Forelimb muscle (tissue), 1 donor: ENCODE measurements at regions not wholly inside any gene's neighbourhood (a gene's known extent, or its start where the extent isn't known, plus 50 kb on each side); places are given as distances from the start of the nearest gene placed in this dataset.
A peak's percentile ranks its signal among the peaks of the same experiment; 100 is the strongest.
"Not testable (repeated sequence)": the region's sequence is repeated elsewhere in the genome, so short reads cannot be mapped to it uniquely, and the experiment has no call there.

Source experiments
- DNase-seq: peaks from one replicate; pipeline ENCODE4 v3.0.0-alpha.2; 2013; ENCODE audit warnings: low read depth

GRCh38 chr4:158051401-158052235, 121.2 kb downstream of the GASK1B start:
- DNase-seq: no peak

DNA sequence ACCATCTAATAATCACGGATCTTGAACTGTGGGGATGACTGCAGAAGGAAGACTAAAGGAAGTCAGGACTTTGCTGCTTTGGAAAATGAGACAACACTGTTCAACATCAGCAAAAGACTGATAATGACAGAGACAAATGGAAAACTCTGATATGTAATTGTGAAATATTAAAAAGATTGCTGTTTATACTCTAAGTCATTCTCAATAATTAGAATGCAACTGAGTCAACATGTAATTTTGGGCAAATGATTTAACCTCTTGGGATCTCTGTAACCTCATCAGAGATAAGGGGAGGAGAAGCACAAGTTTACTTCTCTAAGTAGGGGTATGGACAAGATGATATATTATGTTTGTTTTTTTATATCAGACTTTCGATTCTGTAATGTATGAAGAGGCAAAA, 121.9 kb downstream of the GASK1B start:
- no peak for DNase-seq

DNA sequence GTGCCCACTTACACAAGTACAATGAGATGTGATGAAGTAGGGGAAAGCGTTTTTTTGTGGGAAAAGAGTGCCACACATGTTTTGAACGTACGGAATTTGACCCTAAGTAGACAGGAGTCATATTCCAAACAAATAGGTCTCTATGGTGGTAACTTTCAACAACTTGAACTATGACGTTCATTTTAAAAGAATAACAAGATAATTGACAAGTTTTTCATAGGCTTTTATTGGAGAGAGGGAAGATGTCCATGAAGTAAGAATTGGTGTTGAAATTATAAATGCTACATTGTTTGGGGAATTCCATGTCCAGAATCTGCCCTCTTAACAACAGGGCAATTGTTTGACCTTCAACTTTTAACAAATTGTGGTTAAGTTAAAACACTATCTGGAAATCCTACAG, 126.5 kb downstream of the GASK1B start:
- no peak for DNase-seq

DNA sequence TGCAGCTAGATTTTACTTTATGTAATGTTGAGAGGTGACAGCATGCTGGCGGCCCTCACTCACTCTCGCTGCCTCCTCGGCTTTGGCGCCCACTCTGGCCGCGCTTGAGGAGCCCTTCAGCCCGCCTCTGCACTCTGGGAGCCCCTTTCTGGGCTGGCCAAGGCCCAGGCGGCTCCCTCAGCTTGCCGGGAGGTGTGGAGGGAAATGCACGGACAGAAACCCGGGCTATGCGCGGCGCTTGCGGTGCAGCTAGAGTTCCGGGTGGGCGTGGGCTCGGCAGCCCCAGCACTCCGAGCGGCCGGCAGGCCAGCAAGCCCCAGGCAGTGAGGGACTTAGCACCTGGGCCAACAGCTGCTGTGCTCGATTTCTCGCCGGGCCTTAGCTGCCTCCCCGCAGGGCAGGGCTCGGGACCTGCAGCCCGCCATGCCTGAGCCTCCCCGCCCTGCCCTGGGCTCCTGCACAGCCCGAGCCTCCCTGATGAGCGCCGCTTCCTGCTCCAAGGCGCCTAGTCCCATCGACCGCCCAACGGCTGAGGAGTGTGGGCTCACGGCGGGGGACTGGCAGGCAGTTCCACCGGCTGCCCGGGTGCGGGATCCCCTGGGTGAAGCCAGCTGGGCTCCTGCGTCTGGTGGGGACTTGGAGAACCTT, 128.7 kb downstream of the GASK1B start:
- DNase-seq: no peak

- DNase-seq: no peak
Measured at GRCh38 chr4:158042591-158043030, 130.2 kb downstream of the GASK1B start.

DNA sequence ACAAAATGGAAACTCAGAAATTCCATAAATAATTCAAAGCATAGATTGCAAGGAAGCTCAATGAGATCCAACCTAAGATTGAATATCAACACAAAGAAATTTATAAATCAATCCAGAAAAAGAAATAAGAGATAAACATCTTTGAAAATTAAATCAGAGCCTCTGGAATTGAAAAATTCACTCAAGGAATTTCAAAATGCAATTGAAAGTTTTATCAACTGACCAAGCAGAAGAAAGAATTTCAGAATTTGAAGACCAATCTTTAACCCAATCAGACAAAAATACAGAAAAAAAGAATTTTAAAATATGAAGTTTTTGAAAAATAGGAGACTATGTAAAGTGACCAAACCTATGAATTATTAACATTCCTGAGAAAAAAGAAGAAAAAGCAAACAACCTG, 134.1 kb downstream of the GASK1B start:
- no peak for DNase-seq

- no peak for DNase-seq
Measured at GRCh38 chr4:158036998-158037397, 135.8 kb downstream of the GASK1B start.

GRCh38 chr4:158035662-158036195, 137.1 kb downstream of the GASK1B start:
- no peak for DNase-seq

DNA sequence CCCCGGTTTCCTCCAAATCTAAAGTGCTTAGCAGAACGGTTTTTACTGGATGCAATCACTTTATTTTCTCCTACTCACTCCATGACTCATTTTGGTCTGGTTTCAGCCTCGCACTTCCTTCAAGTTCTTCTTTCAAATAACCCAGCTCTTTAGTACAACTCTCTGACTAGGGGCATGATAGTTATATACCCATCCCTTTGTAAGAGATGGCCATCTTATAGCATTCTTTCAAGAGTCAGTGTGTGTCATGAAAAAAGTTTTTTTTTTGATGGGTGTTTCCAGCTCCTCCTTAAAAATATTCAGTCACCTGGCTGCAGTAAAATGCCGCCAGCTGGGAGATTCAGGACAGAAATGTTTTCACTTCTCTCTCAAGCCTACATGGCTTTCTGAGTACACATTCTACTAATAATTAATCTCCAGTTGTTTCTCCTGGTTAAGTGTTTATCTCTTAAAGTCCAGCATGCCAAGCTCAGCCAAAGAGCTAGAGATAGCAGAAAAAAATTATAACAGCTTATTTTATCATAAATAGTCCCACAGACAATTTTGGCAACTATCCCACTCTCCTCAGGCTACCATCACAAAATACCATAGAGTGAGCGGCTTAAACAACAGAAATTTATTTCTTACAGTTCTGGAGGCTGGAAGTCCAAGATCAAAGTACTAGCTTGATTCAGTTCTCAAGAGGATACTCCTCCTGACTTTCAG, 139.3 kb downstream of the GASK1B start:
- DNase-seq: no peak

GRCh38 chr4:158032733-158033415, 140.0 kb downstream of the GASK1B start:
- no peak for DNase-seq

DNA sequence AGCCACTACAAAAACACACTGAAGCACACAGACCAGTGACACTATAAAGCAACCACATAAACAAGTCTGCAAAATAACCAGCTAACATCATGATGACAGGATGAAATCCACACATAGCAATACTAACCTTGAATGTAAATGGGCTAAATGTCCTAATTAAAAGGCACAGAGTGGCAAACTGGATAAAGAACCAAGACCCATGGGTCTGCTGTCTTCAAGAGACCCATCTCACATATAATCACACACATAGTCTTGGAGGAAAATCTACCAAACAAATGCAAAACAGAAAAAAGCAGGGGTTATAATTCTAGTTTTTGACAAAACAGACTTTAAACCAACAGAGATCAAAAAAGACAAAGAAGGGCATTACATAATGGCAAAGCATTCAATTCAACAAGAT, 144.4 kb downstream of the GASK1B start:
- DNase-seq: not testable (repeated sequence)

GRCh38 chr4:158025131-158025530, 147.7 kb downstream of the GASK1B start:
- no peak for DNase-seq

DNA sequence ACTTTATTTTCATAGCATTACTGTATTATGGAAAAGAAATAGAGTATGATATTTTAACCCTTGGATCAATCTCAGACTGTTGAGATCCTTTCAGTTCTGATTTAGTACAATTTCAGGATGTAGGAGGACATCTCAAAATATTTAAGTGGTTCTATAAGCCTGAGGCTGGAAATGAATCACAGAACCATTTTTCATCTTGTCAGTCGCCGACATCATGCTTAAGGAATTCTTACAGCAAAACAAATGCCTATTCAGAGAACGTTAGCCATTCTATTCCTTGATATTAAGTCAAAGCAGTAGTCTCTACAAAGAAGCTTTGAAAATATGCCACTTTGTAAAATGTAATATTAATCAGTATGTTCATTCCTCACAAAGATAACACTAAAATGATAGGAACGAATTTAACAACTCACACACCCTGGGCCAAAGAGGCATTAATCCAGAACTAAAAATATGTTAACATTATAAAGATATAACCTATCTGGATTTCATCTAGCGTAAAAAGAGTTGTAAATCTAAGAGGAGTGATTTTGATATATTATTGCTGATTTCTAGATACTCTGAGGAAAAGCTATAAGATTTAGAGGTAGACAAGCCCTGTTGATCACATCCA, 152.0 kb downstream of the GASK1B start:
- DNase-seq: no peak

GRCh38 chr4:158020176-158020575, 152.6 kb downstream of the GASK1B start:
- peak; percentile 74 for DNase-seq

- DNase-seq: no peak
Measured at GRCh38 chr4:158018831-158019230, 154.0 kb downstream of the GASK1B start.

GRCh38 chr4:158018221-158018830, 154.5 kb downstream of the GASK1B start:
- no peak for DNase-seq

DNA sequence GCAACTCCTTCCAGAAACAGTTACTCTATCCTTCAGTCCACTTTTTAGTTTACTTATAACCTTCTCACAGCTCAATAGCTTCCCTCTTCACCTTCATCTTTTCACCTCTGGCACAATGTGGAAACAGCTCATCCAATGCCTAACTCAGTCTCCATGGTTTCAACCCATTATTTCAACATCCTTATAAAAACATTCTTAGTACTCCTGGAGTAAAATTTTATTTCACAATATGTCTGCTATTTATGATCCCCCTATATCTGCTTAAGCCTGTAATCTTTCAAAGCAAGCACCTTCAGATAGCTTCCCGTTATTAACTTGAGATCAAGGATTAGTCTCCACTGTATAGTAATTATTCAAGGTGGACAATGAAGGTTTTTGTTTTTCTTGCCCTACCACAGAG, 156.3 kb downstream of the GASK1B start:
- no peak for DNase-seq

DNA sequence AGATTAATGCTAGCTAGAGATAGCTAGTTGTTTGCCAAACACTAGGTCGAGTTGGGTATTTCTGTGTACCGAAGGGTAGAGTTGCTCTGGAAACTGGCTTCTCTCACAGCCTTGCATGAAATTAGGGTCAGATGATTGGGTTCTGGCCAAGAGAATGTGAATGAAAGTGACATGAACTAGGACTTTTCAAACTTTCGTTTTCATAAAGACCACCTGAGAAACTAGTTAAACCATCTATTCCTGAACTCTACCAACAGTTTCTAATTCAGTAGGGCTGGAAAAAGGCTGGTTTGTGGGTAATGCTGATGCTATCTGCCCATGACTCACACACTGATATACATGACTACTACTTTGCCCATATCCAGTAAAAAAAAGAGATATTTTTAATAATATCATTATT, 157.6 kb downstream of the GASK1B start:
- DNase-seq: no peak

GRCh38 chr4:158013858-158014257, 159.0 kb downstream of the GASK1B start:
- DNase-seq: no peak

DNA sequence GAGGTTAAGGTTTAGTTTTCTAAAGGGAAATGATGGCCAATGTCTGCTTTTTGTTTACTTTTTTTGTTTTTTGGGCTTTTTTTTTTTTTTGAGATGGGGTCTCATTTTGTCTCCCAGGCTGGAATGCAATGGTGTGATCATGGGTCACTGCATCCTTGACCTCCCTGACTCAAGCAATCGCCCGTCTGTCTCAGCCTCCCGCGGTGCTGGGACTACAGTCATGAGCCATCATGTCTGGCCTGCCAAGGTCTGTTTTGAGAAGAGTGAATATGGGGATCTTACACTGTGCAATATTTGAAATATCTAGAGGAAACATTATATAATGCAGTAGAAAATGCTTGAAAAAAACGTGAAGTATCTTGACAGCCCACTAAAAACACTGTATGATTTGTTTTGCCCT, 162.5 kb downstream of the GASK1B start:
- no peak for DNase-seq
